NCI-H1092 (cell line): ENCODE measurements at regions not wholly inside any gene's neighbourhood (a gene's known extent, or its start where the extent isn't known, plus 50 kb on each side); places are given as distances from the start of the nearest gene placed in this dataset.
"Not testable (repeated sequence)": the region's sequence is repeated elsewhere in the genome, so short reads cannot be mapped to it uniquely, and the experiment has no call there.

ENCODE experiments used
- DNase-seq: peaks from one replicate; lab custom pipeline; 2025; lab: John Stamatoyannopoulos, UW

GRCh38 chr4:179272282-179272681 is 1830.0 kb upstream of the AGA start:
- no peak for DNase-seq

- DNase-seq: no peak
These were observed 1836.4 kb upstream of the AGA start for GRCh38 chr4:179278647-179279046.

GRCh38 chr4:179285696-179286095 is 1843.5 kb upstream of the AGA start:
- no peak for DNase-seq

GRCh38 chr4:179291657-179292056 is 1849.4 kb upstream of the AGA start:
- no peak for DNase-seq

DNA sequence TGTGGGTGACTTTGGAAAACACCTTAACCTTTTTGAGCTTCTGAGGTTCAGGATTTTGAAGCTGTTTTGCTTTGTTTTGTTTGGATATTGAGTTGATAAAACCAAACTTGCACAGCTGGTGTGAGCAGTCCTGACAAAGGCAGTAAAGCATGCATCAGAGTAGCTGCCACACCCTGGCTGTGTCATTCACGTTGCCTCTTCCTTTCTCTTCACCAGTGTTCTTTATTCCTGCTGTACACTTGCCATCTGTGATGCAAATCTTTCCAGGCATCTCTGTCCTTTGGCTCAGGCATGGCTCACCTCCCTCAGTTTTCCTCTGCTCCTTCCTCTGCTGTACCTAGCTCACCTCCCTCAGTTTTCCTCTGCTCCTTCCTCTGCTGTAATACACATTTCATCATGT is 1850.2 kb upstream of the AGA start:
- DNase-seq: no peak

DNA sequence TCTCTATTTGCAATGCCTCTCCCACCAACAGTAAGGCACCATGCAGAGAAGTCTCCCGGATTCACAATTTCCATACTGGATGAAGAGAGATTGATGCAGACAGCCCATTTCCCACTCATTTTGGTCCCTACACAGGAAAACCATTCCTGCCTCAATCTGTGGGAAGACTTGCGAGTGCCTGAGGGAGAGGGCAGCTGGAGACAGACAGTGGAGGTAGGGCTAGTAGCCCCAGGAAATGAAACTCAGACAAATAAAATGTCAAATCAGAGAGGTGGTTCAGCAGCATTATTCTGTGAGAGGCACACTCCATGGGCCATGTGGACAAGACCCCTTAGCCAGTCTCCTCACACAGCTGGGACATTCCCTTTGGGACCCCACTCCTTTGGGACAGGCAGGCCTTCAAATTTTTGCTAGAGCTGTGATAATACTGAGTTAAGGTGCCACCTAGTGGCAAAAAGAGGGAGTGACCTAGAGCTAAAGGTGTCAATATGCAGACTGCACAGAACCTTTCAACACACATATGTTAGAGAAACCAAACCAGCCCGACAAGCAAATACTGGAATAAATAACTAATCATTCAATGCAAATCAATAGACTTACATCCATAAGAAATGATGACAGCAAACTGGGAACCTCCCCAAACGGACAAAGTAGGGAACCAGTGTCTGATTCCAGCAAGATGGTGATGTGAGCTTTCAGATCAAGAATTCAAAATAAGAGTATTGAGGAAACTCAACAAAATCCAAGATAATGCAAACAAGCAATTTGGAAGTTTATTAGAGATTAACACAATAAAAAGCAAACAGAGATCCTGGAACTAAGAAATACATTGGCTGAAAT is 1865.3 kb upstream of the AGA start:
- DNase-seq: peak; percentile 7

- DNase-seq: no peak
These were observed 1871.6 kb upstream of the AGA start for GRCh38 chr4:179313823-179314222.

GRCh38 chr4:179325181-179325580 is 1882.9 kb upstream of the AGA start:
- no peak for DNase-seq

DNA sequence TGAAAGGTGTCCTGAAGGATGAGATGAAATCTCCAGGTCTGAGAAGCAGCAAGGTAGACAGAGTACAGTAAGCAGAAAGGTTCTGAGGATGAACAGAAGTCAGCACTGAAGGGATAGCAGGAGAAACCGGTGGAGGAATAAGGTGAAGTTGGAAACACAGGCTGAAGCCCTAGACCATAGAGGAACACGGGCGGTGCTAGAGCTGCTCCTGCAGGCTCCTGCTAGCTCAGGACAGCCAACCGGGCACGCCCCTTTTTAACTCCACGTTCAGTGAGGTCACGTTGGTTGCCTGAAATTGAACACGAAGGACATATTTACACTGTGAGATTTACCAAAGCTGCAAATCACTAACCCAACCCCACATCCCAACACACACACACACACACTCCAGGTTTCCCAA is 1886.4 kb upstream of the AGA start:
- no peak for DNase-seq

DNA sequence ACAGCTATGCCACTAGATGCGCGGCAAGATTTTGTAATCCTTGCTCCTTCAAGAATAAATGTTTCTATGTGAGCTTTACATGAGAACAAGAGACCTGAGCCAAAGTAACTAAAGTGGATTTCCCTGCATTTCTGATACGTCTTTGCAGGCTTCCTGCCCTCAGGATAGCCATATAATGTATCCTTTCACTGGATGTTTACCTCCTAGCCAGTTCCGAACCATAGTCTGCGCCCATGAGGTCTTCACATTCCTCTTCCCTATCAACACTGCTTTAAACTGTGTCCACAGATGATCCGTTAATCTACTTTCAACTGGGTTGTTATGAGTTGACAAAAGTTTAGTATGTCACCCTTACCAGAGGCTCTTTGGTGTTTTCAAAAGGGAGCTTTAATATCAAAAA is 1889.1 kb upstream of the AGA start:
- DNase-seq: no peak

- no peak for DNase-seq
These were observed 1902.6 kb upstream of the AGA start for GRCh38 chr4:179344861-179345260.

DNA sequence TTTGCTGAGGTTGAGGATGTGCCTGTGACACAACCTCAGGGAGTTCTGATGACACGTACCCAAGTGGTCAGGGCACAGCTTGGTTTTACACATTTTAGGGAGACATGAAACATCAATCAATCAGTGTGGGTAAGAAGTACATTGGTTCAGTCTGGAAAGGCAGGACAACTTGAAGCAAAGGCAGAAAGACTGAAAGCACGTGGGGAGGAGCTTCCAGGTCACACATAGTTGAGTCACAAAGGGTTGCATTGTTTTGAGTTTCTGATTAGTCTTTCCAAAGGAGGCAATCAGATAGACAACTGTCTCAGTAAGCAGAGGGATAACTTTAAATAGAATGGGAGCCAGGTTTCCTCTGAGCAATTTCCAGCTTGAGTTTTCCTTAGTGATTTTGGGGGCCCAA is 1910.0 kb upstream of the AGA start:
- DNase-seq: no peak

GRCh38 chr4:179353786-179354185 is 1911.5 kb upstream of the AGA start:
- DNase-seq: no peak

DNA sequence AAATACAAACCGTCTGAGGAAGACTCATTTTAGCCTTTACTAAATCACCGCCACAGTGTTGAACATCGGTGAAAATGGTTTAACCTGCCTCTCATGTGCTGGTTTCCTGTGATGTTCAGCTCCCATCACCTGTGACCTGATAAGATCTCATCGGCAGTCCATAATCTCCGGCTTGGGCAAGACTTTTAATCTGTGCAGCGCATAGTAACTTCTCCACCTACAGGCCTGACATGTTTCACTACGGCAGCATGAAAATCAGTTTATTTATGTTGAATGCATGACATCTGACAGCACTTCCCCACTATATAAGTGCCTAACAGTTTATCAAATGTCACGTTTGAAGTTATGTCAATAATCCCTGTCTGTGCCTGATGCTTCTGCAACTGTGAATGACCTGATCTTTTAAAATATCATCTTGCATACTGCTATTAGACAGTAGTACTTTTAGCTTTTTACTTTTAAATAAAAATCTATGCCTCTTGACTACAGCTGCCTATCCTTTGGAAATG is 1919.8 kb upstream of the AGA start:
- DNase-seq: no peak

GRCh38 chr4:179365932-179366331 is 1923.7 kb upstream of the AGA start:
- DNase-seq: not testable (repeated sequence)

- no peak for DNase-seq
These were observed 1930.0 kb upstream of the AGA start for GRCh38 chr4:179372242-179372641.

DNA sequence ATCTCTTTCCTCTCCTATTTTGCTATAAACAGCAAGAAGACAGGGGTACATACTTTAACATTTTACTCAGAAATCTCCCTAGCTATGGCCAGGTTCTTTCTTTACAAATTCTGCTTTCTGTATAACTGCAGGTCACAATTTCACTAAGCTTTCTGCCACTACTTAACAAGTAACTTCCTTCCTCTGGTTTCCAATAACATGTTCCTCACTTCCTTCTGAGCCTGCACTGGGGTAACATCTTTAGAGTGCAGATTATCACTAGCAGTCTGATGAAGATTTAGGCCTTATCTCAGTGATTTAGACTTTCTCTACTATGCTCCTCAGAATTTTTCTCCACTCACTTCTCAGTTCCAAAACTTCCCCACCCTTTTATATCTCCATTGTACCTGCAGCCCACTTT is 1930.5 kb upstream of the AGA start:
- DNase-seq: no peak

- not testable (repeated sequence) for DNase-seq
These were observed 1936.6 kb upstream of the AGA start for GRCh38 chr4:179378847-179379246.

GRCh38 chr4:179392787-179393186 is 1950.5 kb upstream of the AGA start:
- no peak for DNase-seq

- no peak for DNase-seq
These were observed 1956.2 kb upstream of the AGA start for GRCh38 chr4:179398414-179398813.

GRCh38 chr4:179399054-179399782 is 1957.0 kb upstream of the AGA start:
- DNase-seq: no peak

DNA sequence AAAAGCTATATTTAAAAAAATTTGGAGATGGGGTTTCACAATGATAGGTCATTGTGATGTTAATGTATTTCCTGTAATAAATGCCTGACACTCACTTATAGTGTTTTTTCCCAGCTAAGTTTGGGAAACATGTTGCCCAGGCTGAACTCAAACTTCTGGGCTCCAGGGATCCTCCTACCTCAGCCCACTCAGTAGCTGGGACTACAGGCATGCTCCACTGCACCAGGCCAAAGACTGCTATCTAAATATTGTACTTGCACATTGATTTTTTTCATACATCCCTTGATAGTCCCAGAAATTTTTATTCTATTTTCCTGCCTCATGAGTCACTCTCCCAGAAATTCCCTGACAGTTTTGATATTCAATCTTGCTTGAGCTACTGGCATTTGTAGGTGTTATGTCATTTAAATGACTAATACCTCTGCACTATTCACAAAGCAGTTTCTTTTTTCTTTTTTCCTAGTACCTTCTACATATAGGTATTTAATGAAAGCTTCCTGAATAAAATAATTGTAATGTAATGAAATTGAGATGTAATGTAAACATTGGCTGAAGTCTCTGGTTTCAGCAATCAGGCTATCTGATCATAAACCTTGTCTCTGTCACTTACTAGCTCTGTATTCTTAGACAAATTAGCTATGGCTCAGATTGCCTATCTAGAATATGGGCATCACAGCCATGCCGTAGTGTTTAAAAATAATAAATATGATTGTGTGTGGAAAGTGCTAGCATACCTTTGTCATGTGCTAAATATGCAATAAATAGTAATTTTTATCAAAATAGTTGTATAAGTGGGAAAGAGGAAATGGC is 1973.0 kb upstream of the AGA start:
- DNase-seq: no peak
